ENCODE measurements at regions not wholly inside any gene's neighbourhood (a gene's known extent, or its start where the extent isn't known, plus 50 kb on each side); places are given as distances from the start of the nearest gene placed in this dataset.

- no peak for DNase-seq
Measured at GRCh38 chr9:30673132-30673531, 1711.3 kb upstream of the ACO1 start.

GRCh38 chr9:30676651-30677050 is 1707.8 kb upstream of the ACO1 start:
- DNase-seq, result no peak

DNA sequence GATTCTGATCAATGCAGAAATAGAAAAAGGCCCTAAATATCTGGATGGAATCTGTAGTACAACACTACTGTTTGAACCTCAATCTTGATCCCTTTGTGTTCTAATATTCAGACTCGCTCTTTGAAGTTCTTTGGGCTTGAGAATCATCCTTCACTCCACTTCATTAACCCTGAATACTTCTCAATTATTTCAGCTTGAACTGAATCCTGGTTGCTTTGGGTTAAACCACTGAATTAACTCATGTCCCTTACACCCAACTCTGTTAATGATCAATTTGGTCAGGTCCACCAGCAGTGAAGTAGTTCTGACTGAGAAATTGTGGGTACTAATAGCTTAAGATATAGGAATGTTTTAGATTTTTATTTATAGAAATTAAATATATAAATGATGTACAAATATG is 1707.2 kb upstream of the ACO1 start:
- no peak for DNase-seq

DNA sequence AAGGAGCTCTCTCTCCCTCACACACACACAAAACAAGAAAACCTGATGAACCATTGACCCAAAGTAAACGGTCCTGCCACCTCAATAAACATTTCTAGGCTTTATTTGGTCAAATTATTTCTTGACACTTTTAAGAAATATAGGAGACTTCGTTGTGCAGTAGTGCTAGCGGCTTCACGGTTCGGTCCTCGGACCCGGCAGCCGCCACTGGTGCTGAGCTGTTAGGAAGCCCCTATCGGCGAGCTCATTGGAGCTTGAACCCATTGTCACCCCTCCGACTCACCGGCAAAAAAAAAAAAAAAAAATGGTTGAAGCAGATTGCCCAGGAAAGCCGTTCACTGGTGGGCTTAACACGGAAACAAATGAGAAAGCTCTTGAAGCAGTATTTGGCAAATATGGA is 1695.6 kb upstream of the ACO1 start:
- DNase-seq, result no peak

DNA sequence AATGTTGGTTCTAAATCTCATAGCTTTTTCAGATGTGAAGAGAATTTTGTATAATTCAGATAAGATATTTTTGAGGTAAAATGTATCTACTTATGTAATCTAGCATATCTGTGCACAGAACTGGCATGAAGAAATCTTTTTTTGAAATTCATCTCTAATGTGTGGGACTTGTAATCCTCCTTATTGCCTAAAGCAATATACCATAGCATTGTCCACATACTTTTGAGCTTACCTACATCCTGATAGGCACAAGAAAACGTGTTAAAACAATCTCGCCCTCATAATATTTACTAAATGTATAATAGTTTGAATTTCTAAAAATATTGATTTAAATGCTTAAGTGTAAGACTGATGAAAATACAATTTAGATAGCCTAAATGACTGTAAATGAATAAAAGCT is 1686.5 kb upstream of the ACO1 start:
- no peak for DNase-seq

DNA sequence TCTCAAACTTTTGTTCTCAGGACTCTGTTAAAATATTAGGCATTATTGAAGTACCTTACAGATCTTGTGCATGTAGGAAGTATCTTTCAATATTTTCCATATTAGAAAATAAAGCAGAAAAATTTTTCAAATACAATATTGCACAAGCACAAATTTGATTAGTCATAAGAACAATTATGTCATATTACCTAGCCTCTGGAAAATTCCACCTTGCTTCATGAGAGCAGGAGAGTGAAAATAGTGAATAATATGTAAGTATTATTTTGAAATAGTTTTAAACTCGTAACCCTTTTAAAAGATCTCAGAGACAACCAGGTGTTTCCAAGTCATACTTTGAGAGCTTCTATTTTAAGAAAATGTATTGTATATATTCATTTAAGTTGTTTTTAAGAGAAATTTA is 1672.9 kb upstream of the ACO1 start:
- no peak for DNase-seq

DNA sequence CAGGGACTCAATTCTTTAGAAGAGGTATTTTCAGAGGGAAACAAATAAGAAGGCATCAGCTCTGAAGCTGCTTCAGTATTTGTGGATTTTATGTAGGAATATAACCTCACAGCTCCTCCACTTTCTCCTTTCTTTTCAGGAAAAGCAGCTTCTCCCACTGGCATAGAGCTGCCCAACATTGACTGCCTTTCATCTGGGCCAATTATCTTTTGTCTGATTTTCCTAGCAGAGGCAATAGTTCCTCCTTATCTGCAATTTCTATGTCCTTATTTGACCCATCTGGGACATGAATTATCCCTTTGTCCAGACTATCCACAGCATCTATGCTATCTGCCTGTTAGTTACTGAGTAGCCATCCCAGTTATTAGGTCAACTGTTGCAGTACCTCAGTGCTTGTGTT is 1671.2 kb upstream of the ACO1 start:
- DNase-seq, result no peak

GRCh38 chr9:30714389-30714788 is 1670.1 kb upstream of the ACO1 start:
- DNase-seq, result no peak

DNA sequence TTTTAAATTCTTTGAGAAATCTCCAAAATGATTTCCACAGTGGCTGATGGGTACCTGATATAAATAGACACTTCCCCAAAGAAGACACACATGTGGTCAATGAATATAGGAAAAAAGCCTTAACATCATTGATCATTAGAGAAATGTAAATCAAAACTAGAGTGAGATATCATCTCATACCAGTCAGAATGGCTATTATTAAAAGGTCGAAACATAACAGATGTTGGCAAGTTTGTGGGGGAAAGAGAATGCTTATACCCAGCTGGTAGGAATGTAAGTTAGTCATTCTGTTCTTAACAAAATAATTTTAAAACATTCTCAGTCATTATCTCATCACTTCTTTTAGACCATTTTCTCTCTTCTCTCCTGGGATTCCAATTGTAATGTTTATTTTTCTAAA is 1666.0 kb upstream of the ACO1 start:
- no peak for DNase-seq

GRCh38 chr9:30722065-30722464 is 1662.4 kb upstream of the ACO1 start:
- no peak for DNase-seq

DNA sequence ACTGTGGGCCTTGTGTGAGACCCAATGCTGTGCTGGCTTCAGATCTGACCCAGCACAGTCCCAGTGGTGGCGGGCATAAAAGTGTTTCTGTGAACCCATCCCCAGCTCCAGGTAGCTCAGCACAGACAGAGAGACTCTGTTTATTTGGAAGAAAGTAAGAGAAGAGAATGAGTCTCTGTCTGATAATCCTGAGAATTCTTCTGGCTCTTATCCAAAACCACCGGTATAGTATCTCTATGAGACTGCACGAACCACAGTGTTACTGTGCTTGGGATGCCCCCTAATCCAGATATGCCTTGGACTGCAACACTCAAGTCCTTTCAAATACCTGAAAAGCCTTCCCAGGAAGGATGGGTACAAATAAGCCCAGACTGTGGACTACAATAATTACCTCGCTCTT is 1660.8 kb upstream of the ACO1 start:
- DNase-seq, result no peak

DNA sequence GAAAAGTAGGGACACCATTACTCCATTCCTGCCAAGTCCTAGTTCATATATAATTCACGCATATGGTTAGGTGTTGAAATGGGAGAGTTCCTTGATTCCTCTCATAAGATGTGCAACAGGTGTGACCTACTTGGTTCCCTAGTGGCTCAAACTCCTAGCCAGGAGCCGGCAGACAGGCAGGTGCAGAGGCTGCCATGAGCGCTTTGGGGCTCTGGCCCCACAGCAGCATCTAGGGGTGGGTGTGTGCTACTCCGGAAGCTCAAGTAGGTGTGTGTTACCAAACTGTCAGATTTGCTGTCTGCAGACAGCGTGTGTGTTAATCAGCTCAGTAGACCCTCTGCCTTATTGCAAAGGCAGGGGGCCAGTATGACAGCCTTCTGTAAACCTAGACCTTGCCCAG is 1652.4 kb upstream of the ACO1 start:
- no peak for DNase-seq

GRCh38 chr9:30744871-30745270 is 1639.6 kb upstream of the ACO1 start:
- no peak for DNase-seq

DNA sequence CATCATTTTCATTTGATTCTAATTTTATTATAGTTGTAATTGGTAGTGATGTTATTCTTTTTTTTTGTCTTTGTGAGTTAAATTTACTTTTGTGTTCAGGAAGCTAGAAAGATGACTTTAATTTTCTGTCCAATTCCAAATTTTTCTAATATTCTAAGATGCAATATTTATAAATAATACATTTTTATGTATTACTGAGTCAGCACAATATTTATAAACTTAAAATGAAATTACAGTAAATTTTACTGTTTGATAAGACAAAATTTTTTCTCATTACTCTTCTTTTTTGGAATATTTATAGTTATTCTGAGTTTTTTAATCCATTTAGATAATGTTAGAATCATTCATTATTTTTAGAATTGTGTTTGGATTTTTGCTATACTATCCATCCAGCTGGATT is 1637.9 kb upstream of the ACO1 start:
- DNase-seq, result no peak

DNA sequence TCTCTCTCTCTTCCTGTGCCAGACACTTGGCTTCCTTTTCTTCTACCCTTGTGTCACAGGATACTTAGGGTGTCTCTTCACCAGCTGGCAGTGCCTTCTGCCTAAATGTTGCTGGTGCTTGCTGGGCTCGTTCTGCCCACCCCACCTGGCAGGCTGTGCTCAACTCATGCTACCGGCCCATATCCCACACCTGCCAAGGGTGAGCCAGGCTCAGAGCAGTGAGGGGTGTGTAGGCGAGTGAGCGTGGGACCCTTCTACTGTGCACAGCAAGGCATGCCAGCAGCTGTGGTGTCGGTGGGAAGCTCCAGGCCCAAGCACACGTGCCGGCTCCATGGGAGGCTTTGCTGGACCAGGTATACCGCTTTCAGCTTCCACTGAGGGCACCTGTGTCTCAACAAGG is 1626.7 kb upstream of the ACO1 start:
- DNase-seq, result no peak

GRCh38 chr9:30758726-30759446 is 1625.6 kb upstream of the ACO1 start:
- DNase-seq, result no peak

GRCh38 chr9:30765318-30765717 is 1619.1 kb upstream of the ACO1 start:
- DNase-seq, result no peak

GRCh38 chr9:30771163-30771708 is 1613.2 kb upstream of the ACO1 start:
- DNase-seq, result no peak

DNA sequence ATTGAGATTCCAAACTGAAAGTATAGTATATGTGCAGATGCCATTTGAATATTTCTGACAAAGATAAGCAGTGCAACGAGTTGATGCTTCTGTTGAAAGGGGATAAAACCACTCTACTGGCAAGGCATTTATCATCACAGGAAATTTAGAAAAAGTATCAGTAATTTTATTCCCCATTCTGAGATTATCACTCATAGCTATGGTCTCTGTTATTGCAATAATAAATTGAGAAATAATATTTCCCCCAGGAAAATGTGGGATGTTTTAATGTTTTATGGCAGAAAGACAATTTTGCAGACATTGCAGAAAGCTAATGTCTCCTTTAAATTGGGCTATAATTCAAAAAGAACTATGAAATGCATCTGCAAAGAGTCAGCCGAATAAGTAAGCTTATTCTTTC is 1612.7 kb upstream of the ACO1 start:
- no peak for DNase-seq

DNA sequence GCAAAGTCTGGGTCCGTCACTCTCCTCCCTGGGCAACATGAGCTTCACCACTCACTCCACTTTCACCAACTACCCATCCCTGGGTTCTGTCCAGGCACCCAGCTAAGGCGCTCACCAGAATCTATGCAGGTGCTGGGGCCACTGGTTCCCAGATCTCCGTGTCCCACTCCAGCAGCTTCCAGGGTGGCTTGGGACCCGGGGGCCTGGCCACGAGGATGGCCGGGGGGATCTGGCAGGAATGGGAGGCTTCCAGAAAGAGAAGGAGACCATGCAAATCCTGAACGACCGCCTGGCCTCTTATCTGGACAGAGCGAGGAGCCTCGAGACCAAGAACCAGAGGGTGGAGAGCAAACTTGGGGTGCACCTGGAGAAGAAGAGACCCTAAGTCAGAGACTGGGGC is 1611.0 kb upstream of the ACO1 start:
- no peak for DNase-seq

DNA sequence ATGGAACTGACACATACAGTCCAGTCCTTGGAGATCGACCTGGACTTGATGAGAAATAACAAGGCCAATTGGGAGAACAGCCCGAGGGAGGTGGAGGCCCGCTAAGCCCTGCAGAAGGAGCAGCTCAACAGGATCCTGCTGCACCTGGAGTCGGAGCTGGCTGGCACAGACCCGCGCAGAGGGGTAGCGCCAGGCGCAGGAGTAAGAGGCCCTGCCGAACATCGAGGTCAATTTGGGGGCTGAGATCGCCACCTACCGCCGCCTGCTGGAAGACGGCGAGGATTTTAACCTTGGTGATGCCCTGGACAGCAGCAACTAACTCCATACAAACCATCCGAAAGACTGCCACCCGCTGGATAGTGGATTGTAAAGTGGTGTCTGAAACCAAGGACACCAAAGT is 1610.1 kb upstream of the ACO1 start:
- DNase-seq, result no peak

DNA sequence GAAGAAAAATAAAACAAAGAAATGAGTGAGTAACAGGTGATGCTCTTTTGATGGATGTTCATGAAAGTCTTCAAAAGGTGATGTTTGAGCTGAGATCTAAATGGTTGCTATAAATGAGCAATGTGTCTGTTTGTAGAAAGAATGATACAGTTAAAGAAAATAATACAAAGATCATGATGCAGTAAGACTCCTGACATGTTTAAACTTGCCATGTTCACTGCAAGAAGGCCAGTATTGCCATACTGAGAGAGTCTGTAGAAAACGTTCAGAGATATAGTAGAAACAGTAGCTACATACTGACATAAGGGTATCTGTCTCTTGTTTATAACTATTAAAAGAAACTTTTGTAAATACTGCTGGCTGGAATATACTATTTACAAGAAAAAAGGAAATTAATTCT is 1609.2 kb upstream of the ACO1 start:
- DNase-seq, result no peak

DNA sequence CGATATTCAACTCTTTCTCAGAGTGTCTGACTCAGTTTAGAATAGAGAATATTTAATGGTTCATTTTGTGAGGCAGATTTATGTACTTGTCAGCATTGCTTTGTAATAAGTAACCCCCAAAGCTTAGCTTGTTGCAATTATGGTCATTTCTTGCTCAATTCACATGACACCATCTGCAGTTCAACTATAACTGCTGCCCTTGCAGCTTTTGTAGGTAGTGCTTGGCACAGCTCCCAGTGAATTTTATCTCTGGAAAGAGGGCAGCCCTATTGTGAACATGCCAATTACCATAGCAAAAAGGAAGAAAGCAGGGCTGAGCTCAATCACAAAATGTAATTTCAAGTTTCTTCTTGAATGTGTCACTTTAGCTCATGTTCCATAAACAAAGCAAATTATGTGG is 1587.7 kb upstream of the ACO1 start:
- DNase-seq, result no peak

- DNase-seq, result no peak
Measured at GRCh38 chr9:30799527-30800101, 1584.8 kb upstream of the ACO1 start.

DNA sequence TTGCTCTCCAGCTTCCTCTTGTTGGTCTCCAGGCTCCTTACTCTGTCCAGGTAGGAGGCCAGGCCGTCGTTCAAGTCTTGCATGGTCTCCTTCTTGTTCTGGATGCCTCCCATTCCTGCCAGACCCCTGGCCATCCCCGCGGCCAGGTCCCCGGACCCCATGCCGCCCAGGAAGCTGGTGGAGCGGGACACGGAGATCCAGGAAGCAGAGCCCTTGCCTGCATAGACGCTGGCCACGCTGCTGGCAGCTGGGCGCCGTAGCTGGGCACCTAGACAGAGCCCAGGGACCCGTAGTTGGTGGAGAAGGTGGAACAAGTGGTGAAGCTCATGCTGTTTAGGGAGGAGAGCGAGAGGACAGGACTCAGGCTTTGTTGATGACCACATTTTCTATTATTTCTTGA is 1584.0 kb upstream of the ACO1 start:
- DNase-seq, result no peak
